OCI-LY3 (cell line): ENCODE measurements at regions not wholly inside any gene's neighbourhood (a gene's known extent, or its start where the extent isn't known, plus 50 kb on each side); places are given as distances from the start of the nearest gene placed in this dataset.

Experiments used
- H2AFZ ChIP-seq: fragments of 200-600, 300-600 bp; shearing (Covaris generic); 2 replicates; pipeline ENCODE4 v1.6.0; 2014; ENCODE audit warnings: antibody characterized with exemption, low read depth, low read length
- H3K27ac ChIP-seq: fragments of 200-600, 300-600 bp; sonication (generic); 2 replicates; pipeline ENCODE4 v1.5.1; 2014; ENCODE audit warnings: mild to moderate bottlenecking, low read length, moderate library complexity, mixed read lengths
- H3K27me3 ChIP-seq: fragments of 200-600, 300-600 bp; sonication (generic); 2 replicates; pipeline ENCODE4 v1.6.1; 2014; ENCODE audit warnings: low read depth, low read length, mixed read lengths
- H3K36me3 ChIP-seq: fragments of 200-600, 300-600 bp; sonication (generic); replicated peaks from 2 replicates; pipeline ENCODE3; 2014; ENCODE audit warnings: low read depth, low read length, mixed read lengths
- H3K4me1 ChIP-seq: fragments of 300-600, 200-600 bp; sonication (generic); 2 replicates; pipeline ENCODE4 v1.6.1; 2014; ENCODE audit warnings: low read length, mixed read lengths
- H3K4me2 ChIP-seq: fragments of 200-600, 300-600 bp; sonication (generic); 2 replicates; pipeline ENCODE4 v1.6.1; 2014; ENCODE audit warnings: low read length, mixed read lengths
- H3K4me3 ChIP-seq: fragments of 300-600, 200-600 bp; sonication (generic); 2 replicates; pipeline ENCODE4 v1.5.1; 2014; ENCODE audit warnings: antibody characterized with exemption, mild to moderate bottlenecking, low read length, moderate library complexity
- H3K79me2 ChIP-seq: fragments of 300-600, 200-600 bp; shearing (Covaris generic); 2 replicates; pipeline ENCODE4 v1.6.1; 2014; ENCODE audit warnings: mild to moderate bottlenecking, low read length, mixed read lengths
- H3K9ac ChIP-seq: fragments of 300-600, 200-600 bp; shearing (Covaris generic); 2 replicates; pipeline ENCODE4 v1.6.0; 2014; ENCODE audit warnings: mild to moderate bottlenecking, low read length, moderate library complexity
- H3K9me3 ChIP-seq: fragments of 200-600, 300-600 bp; shearing (Covaris generic); 2 replicates; pipeline ENCODE4 v1.6.1; 2014; ENCODE audit warnings: low read length, mixed read lengths; ENCODE audit not compliant: insufficient read depth
- H4K20me1 ChIP-seq: fragments of 200-600, 300-600 bp; sonication (generic); 2 replicates; pipeline ENCODE4 v1.6.1; 2016; ENCODE audit warnings: low read length, mixed read lengths; ENCODE audit not compliant: insufficient read depth
- EZH2phosphoT487 ChIP-seq: fragments of 200-600 bp; shearing (Covaris generic); IDR thresholded peaks from 2 replicates; pipeline ENCODE4 v1.6.1; 2018; ENCODE audit warnings: antibody characterized with exemption, mixed run types, low read depth
- TF ChIP-seq, protein P1 (sequence below): fragments of 200-600, 300-600 bp; sonication (generic); IDR thresholded peaks from 2 replicates; pipeline ENCODE4 v1.5.1; 2014; ENCODE audit warnings: antibody characterized with exemption, low read length, low read depth

DNA sequence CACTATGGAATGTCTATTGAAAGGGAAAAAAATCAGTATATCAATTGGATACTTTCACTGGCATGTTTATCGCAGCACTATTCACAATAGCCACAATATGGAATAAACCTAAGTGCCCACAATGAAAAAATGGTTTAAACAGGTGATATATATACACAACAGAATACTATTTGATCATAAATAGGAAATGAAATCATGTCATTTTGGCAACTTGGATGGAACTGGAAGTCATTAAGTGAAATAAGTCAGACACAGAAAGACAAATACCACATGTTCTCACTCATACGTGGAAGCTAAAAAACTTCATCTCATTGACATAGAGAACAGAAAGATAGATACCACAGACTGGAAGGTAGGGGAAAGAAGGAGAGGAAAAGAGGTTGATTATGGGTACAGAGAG lies 471.6 kb upstream of the FTMT start:
- no peak for TF ChIP-seq EZH2phosphoT487
- TF ChIP-seq, protein P1, sequence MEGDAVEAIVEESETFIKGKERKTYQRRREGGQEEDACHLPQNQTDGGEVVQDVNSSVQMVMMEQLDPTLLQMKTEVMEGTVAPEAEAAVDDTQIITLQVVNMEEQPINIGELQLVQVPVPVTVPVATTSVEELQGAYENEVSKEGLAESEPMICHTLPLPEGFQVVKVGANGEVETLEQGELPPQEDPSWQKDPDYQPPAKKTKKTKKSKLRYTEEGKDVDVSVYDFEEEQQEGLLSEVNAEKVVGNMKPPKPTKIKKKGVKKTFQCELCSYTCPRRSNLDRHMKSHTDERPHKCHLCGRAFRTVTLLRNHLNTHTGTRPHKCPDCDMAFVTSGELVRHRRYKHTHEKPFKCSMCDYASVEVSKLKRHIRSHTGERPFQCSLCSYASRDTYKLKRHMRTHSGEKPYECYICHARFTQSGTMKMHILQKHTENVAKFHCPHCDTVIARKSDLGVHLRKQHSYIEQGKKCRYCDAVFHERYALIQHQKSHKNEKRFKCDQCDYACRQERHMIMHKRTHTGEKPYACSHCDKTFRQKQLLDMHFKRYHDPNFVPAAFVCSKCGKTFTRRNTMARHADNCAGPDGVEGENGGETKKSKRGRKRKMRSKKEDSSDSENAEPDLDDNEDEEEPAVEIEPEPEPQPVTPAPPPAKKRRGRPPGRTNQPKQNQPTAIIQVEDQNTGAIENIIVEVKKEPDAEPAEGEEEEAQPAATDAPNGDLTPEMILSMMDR: no peak
- H3K4me3 ChIP-seq: no peak overlapping the region
- H3K9ac ChIP-seq: no peak overlapping the region
- no peaks in the 10 kb centered on the region for H3K36me3 ChIP-seq
- H2AFZ ChIP-seq: no peak overlapping the region
- H3K27ac ChIP-seq: no peak overlapping the region
- no peak overlapping the region for H3K4me2 ChIP-seq
- H3K4me1 ChIP-seq: no peaks in the 10 kb centered on the region
- no peaks in the 10 kb centered on the region for H3K9me3 ChIP-seq
- no peaks in the 10 kb centered on the region for H3K27me3 ChIP-seq
- no peaks in the 10 kb centered on the region for H4K20me1 ChIP-seq
- H3K79me2 ChIP-seq: no peaks in the 10 kb centered on the region

DNA sequence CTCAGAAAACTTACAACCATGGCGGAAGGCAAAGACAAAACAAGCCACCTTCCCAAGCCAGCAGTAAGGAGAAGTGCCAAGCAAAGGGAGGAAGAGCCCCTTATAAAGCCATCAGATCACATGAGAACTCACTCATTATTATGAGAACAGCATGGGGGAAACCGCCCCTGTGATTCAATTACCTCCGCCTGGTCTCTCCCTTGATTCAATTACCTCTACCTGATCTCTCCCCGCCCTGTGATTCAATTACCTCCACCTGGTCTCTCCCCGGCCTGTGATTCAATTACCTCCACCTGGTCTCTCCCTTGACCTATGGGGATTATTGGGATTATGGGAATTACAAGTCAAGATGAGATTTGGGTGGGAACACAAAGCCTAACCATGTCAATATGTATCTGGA lies 467.3 kb upstream of the FTMT start:
- TF ChIP-seq, protein P1: no peak
- TF ChIP-seq EZH2phosphoT487: no peak
- Histone ChIP-seq H3K4me2 (no peak overlapping the region), H3K27me3 (no peaks in the 10 kb centered on the region), H3K9ac (no peak overlapping the region), H3K9me3 (no peaks in the 10 kb centered on the region), H2AFZ (no peak overlapping the region), H3K36me3 (no peaks in the 10 kb centered on the region), H3K79me2 (no peaks in the 10 kb centered on the region), H3K4me1 (no peaks in the 10 kb centered on the region), H3K4me3 (no peak overlapping the region), H3K27ac (no peak overlapping the region), H4K20me1 (no peaks in the 10 kb centered on the region)

DNA sequence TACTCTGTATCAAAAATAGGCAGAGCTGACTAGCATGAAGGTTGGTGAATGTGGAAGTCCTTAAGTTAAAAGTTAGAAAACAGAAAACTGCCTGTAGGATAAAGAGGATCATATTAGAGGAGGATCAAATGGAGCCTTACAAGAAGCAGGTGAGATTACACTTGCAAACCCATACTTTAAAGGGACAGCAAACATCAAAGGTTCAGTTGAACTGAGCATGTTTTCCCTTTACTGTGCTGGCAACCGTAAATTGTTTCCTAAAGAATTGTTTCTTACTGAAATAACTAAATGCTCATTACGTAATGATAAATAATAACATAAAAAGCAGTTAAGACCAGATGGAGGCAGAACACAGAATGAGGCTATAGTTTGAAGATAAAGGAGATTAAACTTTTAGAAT lies 465.3 kb upstream of the FTMT start:
- H3K36me3 ChIP-seq: no peaks in the 10 kb centered on the region
- TF ChIP-seq, protein P1: no peak
- no peak for TF ChIP-seq EZH2phosphoT487
- no peaks in the 10 kb centered on the region for H3K4me1 ChIP-seq
- H2AFZ ChIP-seq: no peak overlapping the region
- H3K9me3 ChIP-seq: no peaks in the 10 kb centered on the region
- no peaks in the 10 kb centered on the region for H3K27me3 ChIP-seq
- H3K9ac ChIP-seq: no peak overlapping the region
- no peaks in the 10 kb centered on the region for H4K20me1 ChIP-seq
- H3K79me2 ChIP-seq: no peaks in the 10 kb centered on the region
- H3K27ac ChIP-seq: no peak overlapping the region
- H3K4me3 ChIP-seq: no peak overlapping the region
- H3K4me2 ChIP-seq: no peak overlapping the region

DNA sequence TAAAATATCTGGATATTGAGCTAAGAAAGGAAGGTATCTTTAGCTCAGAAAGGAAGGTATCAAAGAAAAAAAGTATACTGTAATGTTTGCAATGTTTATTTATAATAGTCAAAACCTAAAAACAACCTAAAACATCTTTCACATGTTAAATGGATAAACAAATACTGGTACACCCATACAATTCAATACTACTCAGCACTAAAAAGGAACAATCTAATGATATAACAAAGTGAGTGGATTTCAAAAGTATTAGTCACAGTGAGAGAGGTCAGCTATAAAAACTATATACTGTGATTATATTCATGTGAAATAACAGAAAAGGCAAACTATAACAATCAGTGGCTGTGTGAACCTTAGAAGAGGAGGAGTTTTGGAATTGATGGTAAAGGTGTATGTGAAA lies 455.0 kb upstream of the FTMT start:
- Histone ChIP-seq H3K4me1 (peaks cover 8% of the 10 kb centered on the region), H3K4me2 (no peak overlapping the region), H3K9me3 (no peaks in the 10 kb centered on the region), H3K9ac (no peak overlapping the region), H3K79me2 (no peaks in the 10 kb centered on the region), H4K20me1 (no peaks in the 10 kb centered on the region), H3K36me3 (no peaks in the 10 kb centered on the region), H3K4me3 (no peak overlapping the region), H3K27ac (no peak overlapping the region), H2AFZ (no peak overlapping the region), H3K27me3 (no peaks in the 10 kb centered on the region)
- TF ChIP-seq, protein P1: no peak
- TF ChIP-seq EZH2phosphoT487: no peak
